GM23338 (cell line): ENCODE measurements at regions not wholly inside any gene's neighbourhood (a gene's known extent, or its start where the extent isn't known, plus 50 kb on each side); places are given as distances from the start of the nearest gene placed in this dataset.

ENCODE experiments used
- ATAC-seq: fragments of 200-7000 bp; cut with Tn5 transposase; 3 replicates; pipeline ENCODE4 v1.9.1; 2020
- DNase-seq: peaks from one replicate; pipeline ENCODE4 v3.0.0-alpha.2; 2015; ENCODE audit warnings: low spot score
- H2AFZ ChIP-seq: fragments of 200-600 bp; sonication (generic); 2 replicates; pipeline ENCODE4 v1.8.0; 2016; ENCODE audit warnings: antibody characterized with exemption, mild to moderate bottlenecking, moderate library complexity
- H3F3A ChIP-seq: fragments of 200-600 bp; sonication (generic); replicated peaks from 2 replicates; pipeline ENCODE4 v1.8.0; 2017; ENCODE audit warnings: antibody characterized with exemption, mixed run types, low read depth
- H3K27ac ChIP-seq: fragments of 200-600 bp; sonication (generic); 2 replicates; pipeline ENCODE4 v1.6.1; 2016; ENCODE audit warnings: low read depth
- H3K27me3 ChIP-seq: fragments of 200-600 bp; sonication (generic); 2 replicates; pipeline ENCODE4 v1.8.0; 2016; ENCODE audit warnings: mild to moderate bottlenecking, mixed run types, moderate library complexity; ENCODE audit not compliant: insufficient read depth
- H3K36me3 ChIP-seq: fragments of 200-600 bp; sonication (generic); 2 replicates; pipeline ENCODE4 v1.8.0; 2016; ENCODE audit warnings: mild to moderate bottlenecking; ENCODE audit not compliant: insufficient read depth
- H3K4me1 ChIP-seq: fragments of 200-600 bp; sonication (generic); 2 replicates; pipeline ENCODE4 v1.8.0; 2016; ENCODE audit warnings: mild to moderate bottlenecking, moderate library complexity; ENCODE audit not compliant: insufficient read depth
- H3K4me2 ChIP-seq: fragments of 200-600 bp; sonication (generic); 2 replicates; pipeline ENCODE4 v1.7.1; 2017; ENCODE audit warnings: mixed run types
- H3K4me3 ChIP-seq: fragments of 200-600 bp; sonication (generic); 2 replicates; pipeline ENCODE4 v1.6.1; 2016; ENCODE audit warnings: mixed run types
- H3K79me2 ChIP-seq: fragments of 200-600 bp; sonication (generic); replicated peaks from 2 replicates; pipeline ENCODE4 v1.8.0; 2017; ENCODE audit warnings: mild to moderate bottlenecking; ENCODE audit not compliant: insufficient read depth
- H3K9me2 ChIP-seq: fragments of 200-600 bp; sonication (generic); 2 replicates; pipeline ENCODE4 v1.8.0; 2017; ENCODE audit not compliant: insufficient read depth
- H4K20me1 ChIP-seq: fragments of 200-600 bp; sonication (generic); replicated peaks from 2 replicates; pipeline ENCODE4 v1.8.0; 2017; ENCODE audit warnings: mild to moderate bottlenecking; ENCODE audit not compliant: insufficient read depth
- H3K27ac Mint-ChIP-seq: 2 replicates; pipeline ENCODE4 v1.8.0; 2020; ENCODE audit warnings: inconsistent platforms, mild to moderate bottlenecking, moderate library complexity, mixed read lengths
- H3K27me3 Mint-ChIP-seq: 3 replicates; pipeline ENCODE4 v1.8.0; 2022; ENCODE audit warnings: low read depth, mild to moderate bottlenecking, moderate library complexity, mixed read lengths, inconsistent platforms; ENCODE audit not compliant: insufficient read depth, poor library complexity
- H3K36me3 Mint-ChIP-seq: 3 replicates; pipeline ENCODE4 v1.8.0; 2021; ENCODE audit warnings: low read depth, mild to moderate bottlenecking, inconsistent platforms, moderate library complexity, mixed read lengths
- H3K4me1 Mint-ChIP-seq: 3 replicates; pipeline ENCODE4 v1.8.0; 2020; ENCODE audit warnings: mild to moderate bottlenecking, inconsistent platforms, mixed read lengths
- H3K4me3 Mint-ChIP-seq: 3 replicates; pipeline ENCODE4 v1.8.0; 2021; ENCODE audit warnings: moderate library complexity, mild to moderate bottlenecking, inconsistent platforms, mixed read lengths
- H3K9me3 Mint-ChIP-seq: 3 replicates; pipeline ENCODE4 v1.8.0; 2020; ENCODE audit warnings: moderate library complexity, mild to moderate bottlenecking, inconsistent platforms, mixed read lengths
- CREB1 ChIP-seq: fragments of 250-450 bp; sonication (Bioruptor Pico); IDR thresholded peaks from 2 replicates; pipeline ENCODE4 v1.5.0; 2020; ENCODE audit warnings: low read depth, mild to moderate bottlenecking, moderate library complexity
- CTCF ChIP-seq, 2 experiments: fragments of 200-600 bp in 1 of 2; sonication (generic) in 1 of 2; conservative IDR thresholded peaks; 2 replicates each; pipeline versions ENCODE4 v1.5.1 to v1.6.1; 2016 to 2017; ENCODE audit warnings: antibody characterized with exemption in 2 of 2, low read depth in 2 of 2, mild to moderate bottlenecking in 2 of 2, moderate library complexity in 1 of 2
- ETS1 ChIP-seq: IDR thresholded peaks from 2 replicates; pipeline ENCODE4 v1.6.1; 2016; ENCODE audit warnings: antibody characterized with exemption
- EZH2 ChIP-seq: fragments of 200-600 bp; sonication (generic); IDR thresholded peaks from one replicate; pipeline ENCODE4 v1.8.0; 2017; ENCODE audit warnings: antibody characterized with exemption, mild to moderate bottlenecking, low read depth; ENCODE audit not compliant: unreplicated experiment
- EZH2phosphoT487 ChIP-seq: fragments of 200-600 bp; sonication (generic); IDR thresholded peaks from one replicate; pipeline ENCODE4 v1.8.1; 2018; ENCODE audit warnings: antibody characterized with exemption; ENCODE audit not compliant: unreplicated experiment
- JUNB ChIP-seq: IDR thresholded peaks from one replicate; pipeline ENCODE4 v1.6.1; 2016; ENCODE audit warnings: antibody characterized with exemption; ENCODE audit not compliant: unreplicated experiment
- NANOG ChIP-seq: IDR thresholded peaks from 2 replicates; pipeline ENCODE4 v1.6.1; 2016; ENCODE audit warnings: antibody characterized with exemption, borderline replicate concordance
- POLR2AphosphoS5 ChIP-seq: IDR thresholded peaks from 2 replicates; pipeline ENCODE4 v1.6.1; 2016; ENCODE audit warnings: antibody characterized with exemption, low read depth
- REST ChIP-seq: IDR thresholded peaks from one replicate; pipeline ENCODE4 v1.6.1; 2018; ENCODE audit warnings: antibody characterized with exemption; ENCODE audit not compliant: unreplicated experiment
- STAT1 ChIP-seq: IDR thresholded peaks from one replicate; pipeline ENCODE4 v1.6.1; 2016; ENCODE audit warnings: antibody characterized with exemption; ENCODE audit not compliant: unreplicated experiment
- ZNF114 ChIP-seq: fragments of 250-450 bp; sonication (Bioruptor Pico); IDR thresholded peaks from 2 replicates; pipeline ENCODE4 v1.5.0; 2020; ENCODE audit warnings: mild to moderate bottlenecking, moderate library complexity
- ZNF331 ChIP-seq: fragments of 250-450 bp; sonication (Bioruptor Pico); IDR thresholded peaks from 2 replicates; pipeline ENCODE4 v1.5.0; 2020; ENCODE audit warnings: low read depth, mild to moderate bottlenecking, moderate library complexity
- ZNF462 ChIP-seq: fragments of 250-450 bp; sonication (Bioruptor Pico); IDR thresholded peaks from 2 replicates; pipeline ENCODE4 v1.5.0; 2020; ENCODE audit warnings: mild to moderate bottlenecking, moderate library complexity

GRCh38 chr5:67383451-67383850 lies 186.9 kb upstream of the CD180 start:
- Histone ChIP-seq H4K20me1 (no peaks in the 10 kb centered on the region), H3K4me2 (no peak overlapping the region), H3K79me2 (no peaks in the 10 kb centered on the region), H3K27ac (no peak overlapping the region), H3K9me2 (peaks cover 9% of the 10 kb centered on the region; the same call in 1 of the 2 replicates), H3K4me3 (no peak overlapping the region), H3F3A (no peaks in the 10 kb centered on the region), H3K4me1 (no peaks in the 10 kb centered on the region), H3K36me3 (no peaks in the 10 kb centered on the region), H3K27me3 (no peaks in the 10 kb centered on the region), H2AFZ (no peak overlapping the region)
- H3K9me3 Mint-ChIP-seq = no peaks in the 10 kb centered on the region
- no peak for ATAC-seq
- no peaks in the 10 kb centered on the region for H3K4me1 Mint-ChIP-seq
- no peaks in the 10 kb centered on the region for H3K27me3 Mint-ChIP-seq
- no peak overlapping the region for H3K27ac Mint-ChIP-seq
- H3K4me3 Mint-ChIP-seq = no peak overlapping the region
- no peaks in the 10 kb centered on the region for H3K36me3 Mint-ChIP-seq
- TF ChIP-seq ZNF114 (CRISPR knock-in tag) (no peak), CREB1 (CRISPR knock-in tag) (no peak), CTCF (conservative IDR thresholded peaks at IDR 0.05; ENCODE audit: low read depth in 2 of 2) (no peak), ZNF462 (CRISPR knock-in tag) (no peak), STAT1 (no peak), JUNB (no peak), POLR2AphosphoS5 (no peak), ZNF331 (CRISPR knock-in tag) (no peak), ETS1 (no peak), EZH2 (no peak), REST (no peak), NANOG (no peak), EZH2phosphoT487 (no peak)
- no peak for DNase-seq
